ENCODE measurements at regions not wholly inside any gene's neighbourhood (a gene's known extent, or its start where the extent isn't known, plus 50 kb on each side); places are given as distances from the start of the nearest gene placed in this dataset.

GRCh38 chr7:46854958-46855473 lies 726.9 kb downstream of the TNS3 start:
- TF ChIP-seq CTCF (IDR thresholded peaks at IDR 0.05 in 4 of 5, conservative IDR thresholded peaks at IDR 0.05 in 1 of 5), result no peak
- TF ChIP-seq POLR2A (IDR thresholded peaks at IDR 0.05), result no peak
